GM18858 (cell line): ENCODE measurements at regions not wholly inside any gene's neighbourhood (a gene's known extent, or its start where the extent isn't known, plus 50 kb on each side); places are given as distances from the start of the nearest gene placed in this dataset.
A peak's percentile ranks its signal among the peaks of the same experiment; 100 is the strongest.

Source experiments
- ATAC-seq: cut with Tn5 transposase; IDR thresholded peaks from one replicate; pipeline ENCODE4 v1.9.1; 2021; ENCODE audit not compliant: unreplicated experiment

- peak; percentile 87 for ATAC-seq
Measured at GRCh38 chr2:234308813-234309195, 188.1 kb downstream of the ARL4C start.

DNA sequence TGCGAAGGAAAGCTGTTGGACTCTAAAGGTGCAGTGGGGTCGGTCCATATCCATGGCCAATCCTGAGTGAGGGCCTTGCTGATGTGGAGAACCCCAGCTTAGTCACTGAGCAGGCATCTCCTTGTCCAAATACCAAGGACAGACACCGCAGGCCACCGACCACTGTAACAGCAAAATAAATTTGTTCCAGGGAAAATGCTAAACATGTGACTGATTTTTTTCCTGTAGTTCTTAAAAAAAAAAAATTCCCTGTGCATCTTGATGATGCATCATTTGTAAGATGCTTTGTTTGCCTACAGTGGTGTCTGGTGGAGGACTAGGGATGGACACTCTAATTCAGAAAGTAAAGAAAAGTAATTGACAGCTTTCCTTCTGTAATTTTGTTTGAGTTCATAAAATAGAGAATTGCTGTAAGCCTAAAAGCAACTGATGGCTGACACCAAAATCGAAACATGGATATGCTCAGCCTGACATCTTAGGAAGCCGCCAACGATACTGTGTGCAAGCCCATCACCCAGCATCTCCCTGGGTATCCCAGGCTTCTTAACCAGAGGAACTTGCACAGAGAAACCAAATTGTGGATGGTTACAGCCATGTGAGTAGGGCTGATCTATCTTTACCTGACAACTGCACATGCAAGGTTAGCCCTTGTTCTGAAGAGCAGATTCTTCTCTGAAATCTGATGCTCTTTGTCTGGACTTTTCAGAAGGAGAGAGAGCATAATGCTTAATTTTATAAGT, 188.6 kb downstream of the ARL4C start:
- no peak for ATAC-seq

GRCh38 chr2:234307322-234307961, 189.4 kb downstream of the ARL4C start:
- no peak for ATAC-seq

GRCh38 chr2:234306426-234307173, 190.3 kb downstream of the ARL4C start:
- no peak for ATAC-seq

- ATAC-seq, result no peak
Measured at GRCh38 chr2:234305846-234306245, 191.0 kb downstream of the ARL4C start.

GRCh38 chr2:234304950-234305349, 191.9 kb downstream of the ARL4C start:
- ATAC-seq, result no peak

DNA sequence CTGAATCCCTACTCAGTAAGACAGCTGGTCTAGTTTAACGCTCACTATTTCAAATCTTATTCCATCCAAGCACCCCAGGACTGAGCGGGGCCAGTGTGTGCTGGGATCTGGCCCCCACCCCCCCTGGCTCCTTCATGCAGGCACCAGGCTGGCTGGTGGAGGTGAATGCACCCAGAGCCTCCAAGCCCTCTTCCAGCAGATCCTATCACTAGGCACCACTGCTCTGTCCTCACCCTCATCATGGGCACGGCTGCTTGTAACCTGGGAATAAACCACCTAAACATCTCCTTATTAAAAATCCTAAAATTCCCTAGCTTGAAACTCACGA, 194.3 kb downstream of the ARL4C start:
- ATAC-seq, result no peak

DNA sequence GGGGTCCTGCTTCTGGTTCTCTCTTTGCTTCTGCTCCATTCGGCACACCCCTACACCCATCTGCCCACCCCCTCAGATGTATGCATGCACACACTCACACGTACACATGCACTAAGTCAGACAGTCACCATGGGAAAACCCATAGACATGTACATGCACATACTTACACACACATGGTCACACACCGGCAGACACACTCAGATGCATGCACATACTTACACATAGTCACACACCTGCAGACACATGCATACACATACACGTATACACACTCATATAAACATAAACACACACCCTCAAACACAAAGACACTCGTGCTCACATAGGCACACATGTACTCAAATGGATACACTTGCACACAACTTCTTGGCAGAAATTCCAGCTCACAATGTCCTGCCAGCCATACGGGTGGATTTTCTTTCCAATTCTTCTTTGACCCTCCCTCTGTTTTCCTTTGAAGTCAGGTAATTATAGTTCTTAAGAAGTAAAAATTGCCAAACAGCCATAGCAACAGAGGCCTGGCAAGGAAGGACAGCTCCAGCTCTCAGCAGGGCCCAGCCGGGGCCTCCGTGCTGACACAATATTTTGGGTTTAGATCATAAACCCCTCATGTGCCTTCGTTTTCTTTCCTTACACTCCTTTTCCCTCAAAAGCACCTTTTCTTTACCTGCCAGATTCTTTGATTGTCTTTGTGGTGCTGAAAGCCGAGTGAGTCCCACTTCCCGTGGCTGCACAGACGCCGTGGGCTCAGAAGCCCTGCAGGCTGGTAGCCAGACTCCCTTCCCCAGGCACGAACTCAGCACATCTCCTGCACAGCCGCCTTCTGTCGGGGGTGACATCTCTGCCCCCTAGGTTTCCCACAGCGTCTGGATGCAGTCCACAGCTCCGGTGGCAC, 195.7 kb downstream of the ARL4C start:
- ATAC-seq, result no peak

DNA sequence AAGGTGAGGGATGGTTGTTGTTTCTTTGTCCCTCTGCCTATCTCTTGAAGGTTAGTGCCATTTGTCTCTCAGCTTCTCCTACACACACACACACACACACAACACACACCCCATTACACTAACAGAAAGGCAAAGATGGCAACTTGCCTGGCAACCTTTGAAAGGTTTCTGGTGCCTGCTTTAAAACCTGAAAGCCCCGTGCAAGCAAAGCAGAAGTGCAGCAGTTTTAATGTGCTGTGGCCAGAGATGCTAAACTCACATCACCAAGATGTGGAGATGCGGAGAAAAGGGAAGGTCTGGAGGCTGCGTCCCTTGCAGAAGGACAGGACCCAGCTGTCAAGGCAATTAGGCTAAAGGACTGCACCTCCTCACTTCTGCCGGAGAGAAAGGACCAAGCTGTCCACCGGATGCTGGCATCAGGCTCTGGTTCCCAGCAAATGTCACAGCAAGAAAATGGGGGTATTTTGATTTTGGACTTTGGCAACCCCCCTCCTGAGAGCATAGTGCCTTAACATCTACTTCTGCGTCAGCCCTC, 196.4 kb downstream of the ARL4C start:
- ATAC-seq, result no peak

- no peak for ATAC-seq
Measured at GRCh38 chr2:234298918-234299317, 198.0 kb downstream of the ARL4C start.

- no peak for ATAC-seq
Measured at GRCh38 chr2:234296991-234297390, 199.9 kb downstream of the ARL4C start.

- ATAC-seq, result no peak
Measured at GRCh38 chr2:234293973-234294372, 202.9 kb downstream of the ARL4C start.

DNA sequence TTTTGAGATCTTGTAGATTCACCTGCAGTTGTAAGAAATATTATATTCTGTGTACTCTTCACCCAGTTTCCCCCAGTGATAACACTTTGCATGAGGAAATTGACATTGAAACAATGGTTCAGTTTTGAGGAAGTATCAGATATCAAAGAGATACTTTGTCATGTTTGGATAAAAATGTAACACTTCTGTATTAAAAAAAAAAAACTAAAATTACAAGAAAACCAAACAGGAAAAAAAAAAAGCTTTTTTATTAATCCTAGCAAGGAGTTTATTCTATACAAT, 204.0 kb downstream of the ARL4C start:
- no peak for ATAC-seq

DNA sequence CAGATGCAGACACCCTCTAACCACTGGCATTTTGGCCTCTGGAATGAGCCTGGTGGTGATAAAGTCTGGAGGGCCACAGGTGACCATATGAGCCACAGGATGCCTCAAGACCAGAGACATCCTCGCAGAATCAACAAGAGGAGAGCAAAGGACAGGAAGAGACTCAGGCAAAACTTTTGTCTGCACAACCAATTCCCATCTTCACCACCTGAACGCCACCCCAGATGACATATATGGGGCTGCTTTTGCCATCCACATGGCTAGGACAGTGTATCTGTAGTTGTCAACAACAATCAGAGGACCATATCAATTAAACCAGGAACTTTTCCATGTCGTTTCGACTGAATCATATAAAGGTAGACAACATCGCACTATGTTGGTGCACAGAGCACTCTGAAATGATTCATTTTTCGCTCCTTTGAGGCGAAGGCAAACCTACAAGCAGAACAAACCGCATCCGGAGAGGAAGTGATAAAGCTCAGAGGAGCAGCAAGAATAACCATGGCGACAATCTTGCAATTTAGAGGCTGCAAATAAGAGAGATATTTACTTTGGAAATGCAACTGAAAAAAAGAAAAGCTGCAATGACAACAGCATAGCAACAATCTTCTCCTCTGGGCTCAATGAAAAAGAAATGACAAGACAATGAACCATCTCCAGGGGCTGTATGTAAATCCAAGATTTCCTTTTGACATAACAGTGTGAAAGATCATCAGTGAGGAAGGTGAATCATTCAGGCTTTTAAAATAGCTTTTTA, 204.5 kb downstream of the ARL4C start:
- ATAC-seq, result peak; percentile 36

DNA sequence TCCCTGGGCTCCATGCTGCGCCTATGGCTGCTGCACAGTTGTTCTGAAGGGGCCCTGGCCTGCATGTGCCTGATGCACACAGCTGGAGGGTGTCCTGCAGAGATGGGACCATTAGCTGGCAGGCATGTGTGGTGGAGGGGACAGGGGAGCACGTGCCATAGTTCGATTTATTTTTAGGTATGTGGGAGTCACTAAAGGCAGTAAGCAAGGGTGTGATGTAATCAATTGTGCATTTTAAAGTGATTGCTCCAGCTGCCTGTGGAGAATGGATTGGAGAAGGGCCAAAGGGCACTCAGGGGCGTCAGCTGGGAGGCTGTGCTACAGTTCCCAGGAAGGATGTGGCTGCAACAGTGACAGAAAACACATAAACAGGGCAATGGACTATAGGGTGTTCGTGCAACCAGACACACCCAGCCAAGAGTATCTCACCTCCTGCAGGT, 205.1 kb downstream of the ARL4C start:
- ATAC-seq, result no peak

- peak; percentile 61 for ATAC-seq
Measured at GRCh38 chr2:234290671-234291070, 206.2 kb downstream of the ARL4C start.

GRCh38 chr2:234289834-234290590, 206.9 kb downstream of the ARL4C start:
- no peak for ATAC-seq

- no peak for ATAC-seq
Measured at GRCh38 chr2:234288974-234289455, 207.9 kb downstream of the ARL4C start.

- ATAC-seq, result no peak
Measured at GRCh38 chr2:234287650-234288049, 209.2 kb downstream of the ARL4C start.
